NT2/D1 (cell line): ENCODE measurements at regions not wholly inside any gene's neighbourhood (a gene's known extent, or its start where the extent isn't known, plus 50 kb on each side); places are given as distances from the start of the nearest gene placed in this dataset.
"Not testable (repeated sequence)": the region's sequence is repeated elsewhere in the genome, so short reads cannot be mapped to it uniquely, and the experiment has no call there.

ENCODE experiments used
- DNase-seq: peaks from one replicate; pipeline ENCODE4 v3.0.0-alpha.2; 2011; ENCODE audit warnings: low read depth, low spot score
- H3K27me3 ChIP-seq: 2 replicates; pipeline ENCODE4 v1.6.0; 2011; ENCODE audit warnings: mild to moderate bottlenecking; ENCODE audit not compliant: insufficient read length, insufficient read depth
- H3K36me3 ChIP-seq: 2 replicates; pipeline ENCODE4 v1.6.1; 2011; ENCODE audit warnings: mild to moderate bottlenecking, low read length, mixed read lengths; ENCODE audit not compliant: insufficient read depth, insufficient read length
- H3K4me1 ChIP-seq: 2 replicates; pipeline ENCODE4 v1.5.1; 2011; ENCODE audit not compliant: insufficient read depth, insufficient read length
- H3K4me3 ChIP-seq: 2 replicates; pipeline ENCODE4 v1.5.1; 2011; ENCODE audit warnings: low read depth; ENCODE audit not compliant: insufficient read length
- H3K9ac ChIP-seq: 2 replicates; pipeline ENCODE4 v1.6.0; 2011; ENCODE audit warnings: low read depth; ENCODE audit not compliant: insufficient read length
- H3K9me3 ChIP-seq: 2 replicates; pipeline ENCODE4 v1.5.1; 2011; ENCODE audit warnings: mild to moderate bottlenecking, low read length; ENCODE audit not compliant: insufficient read depth
- SUZ12 ChIP-seq: IDR thresholded peaks from 2 replicates; pipeline ENCODE4 v1.6.1; 2011; ENCODE audit not compliant: insufficient read length, insufficient read depth; ENCODE audit errors: extremely low read depth
- YY1 ChIP-seq: IDR thresholded peaks from 2 replicates; pipeline ENCODE4 v1.6.1; 2011; ENCODE audit not compliant: insufficient read length, insufficient read depth
- ZNF274 ChIP-seq: IDR thresholded peaks from 2 replicates; pipeline ENCODE4 v1.6.1; 2011; ENCODE audit warnings: mild to moderate bottlenecking, low read depth, low read length

- Histone ChIP-seq H3K36me3 (no peaks in the 10 kb centered on the region), H3K27me3 (no peaks in the 10 kb centered on the region), H3K9me3 (0 out of 2 replicates have a peak, but pooled peaks cover 7% of the 10 kb centered on the region), H3K4me3 (no peak overlapping the region), H3K9ac (no peak overlapping the region), H3K4me1 (no peaks in the 10 kb centered on the region)
- no peak for DNase-seq
- no peak for TF ChIP-seq ZNF274
- no peak for TF ChIP-seq YY1
- TF ChIP-seq SUZ12: no peak
These were observed 89.0 kb upstream of the DTNBP1 start for GRCh38 chr6:15751721-15752350.

- Histone ChIP-seq H3K27me3 (no peaks in the 10 kb centered on the region), H3K9me3 (no peaks in the 10 kb centered on the region), H3K9ac (no peak overlapping the region), H3K36me3 (no peaks in the 10 kb centered on the region), H3K4me3 (no peak overlapping the region), H3K4me1 (no peaks in the 10 kb centered on the region)
- no peak for DNase-seq
- TF ChIP-seq YY1 (no peak), ZNF274 (no peak), SUZ12 (no peak)
These were observed 85.5 kb upstream of the DTNBP1 start for GRCh38 chr6:15748341-15748740.

GRCh38 chr6:15747354-15747883 lies 84.6 kb upstream of the DTNBP1 start:
- H3K36me3 ChIP-seq: no peaks in the 10 kb centered on the region

GRCh38 chr6:15745781-15746180 lies 83.0 kb upstream of the DTNBP1 start:
- TF ChIP-seq ZNF274 (no peak), YY1 (no peak), SUZ12 (no peak)
- H3K36me3 ChIP-seq: no peaks in the 10 kb centered on the region

More at GRCh38 chr6:15747354-15747883, 84.6 kb upstream of the DTNBP1 start:
- Histone ChIP-seq H3K27me3 (no peaks in the 10 kb centered on the region), H3K4me3 (no peak overlapping the region), H3K4me1 (no peaks in the 10 kb centered on the region), H3K9ac (no peak overlapping the region), H3K9me3 (no peaks in the 10 kb centered on the region)
- no peak for DNase-seq
- TF ChIP-seq YY1: no peak

GRCh38 chr6:15744818-15745402 lies 82.1 kb upstream of the DTNBP1 start:
- H3K27me3 ChIP-seq: no peaks in the 10 kb centered on the region
- no peak overlapping the region for H3K4me3 ChIP-seq
- H3K9me3 ChIP-seq: no peaks in the 10 kb centered on the region
- DNase-seq: no peak
- no peak overlapping the region for H3K9ac ChIP-seq
- H3K4me1 ChIP-seq: no peaks in the 10 kb centered on the region
- TF ChIP-seq SUZ12 (no peak), YY1 (no peak), ZNF274 (no peak)
- no peaks in the 10 kb centered on the region for H3K36me3 ChIP-seq

More at GRCh38 chr6:15745781-15746180, 83.0 kb upstream of the DTNBP1 start:
- Histone ChIP-seq H3K4me1 (no peaks in the 10 kb centered on the region), H3K27me3 (no peaks in the 10 kb centered on the region), H3K9ac (no peak overlapping the region), H3K9me3 (no peaks in the 10 kb centered on the region), H3K4me3 (no peak overlapping the region)
- no peak for DNase-seq

- H3K9ac ChIP-seq, H3K4me1 ChIP-seq, DNase-seq, H3K4me3 ChIP-seq, H3K36me3 ChIP-seq, H3K27me3 ChIP-seq, H3K9me3 ChIP-seq: not testable (repeated sequence)
These were observed 79.2 kb upstream of the DTNBP1 start for GRCh38 chr6:15742013-15742412.

GRCh38 chr6:15741405-15741804 lies 78.6 kb upstream of the DTNBP1 start:
- Histone ChIP-seq H3K36me3 (no peaks in the 10 kb centered on the region), H3K9ac (no peak overlapping the region), H3K4me1 (no peaks in the 10 kb centered on the region), H3K4me3 (no peak overlapping the region), H3K9me3 (no peaks in the 10 kb centered on the region), H3K27me3 (no peaks in the 10 kb centered on the region)
- TF ChIP-seq ZNF274 (no peak), SUZ12 (no peak), YY1 (no peak)
- DNase-seq: no peak

- DNase-seq: no peak
- H3K9ac ChIP-seq: no peak overlapping the region
- TF ChIP-seq YY1 (no peak), SUZ12 (no peak), ZNF274 (no peak)
- H3K9me3 ChIP-seq: no peaks in the 10 kb centered on the region
- H3K4me3 ChIP-seq: no peak overlapping the region
- no peaks in the 10 kb centered on the region for H3K4me1 ChIP-seq
- no peaks in the 10 kb centered on the region for H3K36me3 ChIP-seq
- H3K27me3 ChIP-seq: no peaks in the 10 kb centered on the region
These were observed 77.0 kb upstream of the DTNBP1 start for GRCh38 chr6:15739867-15740266.
